Hepatocyte (in vitro differentiated cells): ENCODE measurements at regions not wholly inside any gene's neighbourhood (a gene's known extent, or its start where the extent isn't known, plus 50 kb on each side); places are given as distances from the start of the nearest gene placed in this dataset.

Experiments used
- EZH2 ChIP-seq: fragments of 200-600 bp; sonication (generic); IDR thresholded peaks from 2 replicates; pipeline ENCODE4 v1.6.1; 2016; ENCODE audit warnings: antibody characterized with exemption, mild to moderate bottlenecking, borderline replicate concordance
- TF ChIP-seq, protein P1 (sequence below): fragments of 200-600 bp; sonication (generic); IDR thresholded peaks from 2 replicates; pipeline ENCODE4 v1.5.1; 2016; ENCODE audit warnings: antibody characterized with exemption, mild to moderate bottlenecking; ENCODE audit not compliant: poor library complexity

DNA sequence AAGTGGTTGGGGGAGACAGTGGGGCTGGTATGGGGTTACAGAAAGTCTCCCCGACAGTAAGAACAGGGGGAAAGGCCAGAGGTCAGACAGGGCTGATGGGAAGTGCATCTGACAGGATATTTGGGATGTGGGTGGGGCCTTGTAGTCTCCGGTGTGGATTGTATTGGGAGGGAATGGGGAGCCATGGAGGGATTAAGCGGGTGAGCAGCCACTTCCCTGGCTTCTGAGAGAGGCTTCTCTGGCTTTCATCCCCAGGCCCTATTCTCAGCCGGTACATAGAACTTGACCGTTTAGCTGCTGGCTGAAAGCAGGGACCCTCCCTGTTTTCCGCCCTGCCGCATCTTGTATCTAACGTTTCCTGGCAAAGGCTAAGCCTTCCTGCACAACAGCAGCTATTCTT lies 222.0 kb upstream of the LHX5 start:
- TF ChIP-seq, protein P1, sequence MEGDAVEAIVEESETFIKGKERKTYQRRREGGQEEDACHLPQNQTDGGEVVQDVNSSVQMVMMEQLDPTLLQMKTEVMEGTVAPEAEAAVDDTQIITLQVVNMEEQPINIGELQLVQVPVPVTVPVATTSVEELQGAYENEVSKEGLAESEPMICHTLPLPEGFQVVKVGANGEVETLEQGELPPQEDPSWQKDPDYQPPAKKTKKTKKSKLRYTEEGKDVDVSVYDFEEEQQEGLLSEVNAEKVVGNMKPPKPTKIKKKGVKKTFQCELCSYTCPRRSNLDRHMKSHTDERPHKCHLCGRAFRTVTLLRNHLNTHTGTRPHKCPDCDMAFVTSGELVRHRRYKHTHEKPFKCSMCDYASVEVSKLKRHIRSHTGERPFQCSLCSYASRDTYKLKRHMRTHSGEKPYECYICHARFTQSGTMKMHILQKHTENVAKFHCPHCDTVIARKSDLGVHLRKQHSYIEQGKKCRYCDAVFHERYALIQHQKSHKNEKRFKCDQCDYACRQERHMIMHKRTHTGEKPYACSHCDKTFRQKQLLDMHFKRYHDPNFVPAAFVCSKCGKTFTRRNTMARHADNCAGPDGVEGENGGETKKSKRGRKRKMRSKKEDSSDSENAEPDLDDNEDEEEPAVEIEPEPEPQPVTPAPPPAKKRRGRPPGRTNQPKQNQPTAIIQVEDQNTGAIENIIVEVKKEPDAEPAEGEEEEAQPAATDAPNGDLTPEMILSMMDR, result no peak
- TF ChIP-seq EZH2, result no peak
